H9 (cell line): ENCODE measurements at regions not wholly inside any gene's neighbourhood (a gene's known extent, or its start where the extent isn't known, plus 50 kb on each side); places are given as distances from the start of the nearest gene placed in this dataset.

Experiments used
- DNase-seq: peaks from one replicate; pipeline ENCODE4 v3.0.0-alpha.2; 2017
- H2AFZ ChIP-seq: one replicate; pipeline ENCODE4 v1.6.1; 2013; ENCODE audit warnings: mild to moderate bottlenecking, low read length, control low read depth, moderate library complexity
- H2AK5ac ChIP-seq: 2 replicates; pipeline ENCODE4 v1.6.1; 2013; ENCODE audit warnings: low read length, control low read depth, mixed read lengths; ENCODE audit not compliant: insufficient read length
- H2BK120ac ChIP-seq: one replicate; pipeline ENCODE4 v1.6.1; 2013; ENCODE audit warnings: low read depth, mild to moderate bottlenecking, low read length, control low read depth, inconsistent platforms; ENCODE audit not compliant: poor library complexity, severe bottlenecking
- H2BK12ac ChIP-seq: 2 replicates; pipeline ENCODE4 v1.6.1; 2013; ENCODE audit warnings: low read length, control low read depth, mixed read lengths, low read depth; ENCODE audit not compliant: insufficient read length
- H2BK15ac ChIP-seq: 2 replicates; pipeline ENCODE4 v1.6.1; 2013; ENCODE audit warnings: low read depth, low read length, control low read depth
- H2BK20ac ChIP-seq: one replicate; pipeline ENCODE4 v1.6.1; 2013; ENCODE audit warnings: low read depth, mild to moderate bottlenecking, low read length, control low read depth, inconsistent platforms; ENCODE audit not compliant: poor library complexity, severe bottlenecking
- H2BK5ac ChIP-seq: 2 replicates; pipeline ENCODE4 v1.6.1; 2013; ENCODE audit warnings: low read length, control low read depth, mixed read lengths; ENCODE audit not compliant: insufficient read length
- H3K14ac ChIP-seq: 2 replicates; pipeline ENCODE4 v1.6.1; 2013; ENCODE audit warnings: low read length, control low read depth; ENCODE audit not compliant: insufficient read depth
- H3K18ac ChIP-seq: 2 replicates; pipeline ENCODE4 v1.6.1; 2013; ENCODE audit warnings: low read depth, mild to moderate bottlenecking, mixed read lengths, low read length, control low read depth; ENCODE audit not compliant: insufficient read length
- H3K23ac ChIP-seq: 2 replicates; pipeline ENCODE4 v1.6.1; 2013; ENCODE audit warnings: low read length, control low read depth, mixed read lengths, low read depth; ENCODE audit not compliant: insufficient read length
- H3K23me2 ChIP-seq: 2 replicates; pipeline ENCODE4 v1.6.1; 2013; ENCODE audit warnings: low read depth, mild to moderate bottlenecking, mixed read lengths, low read length, control low read depth; ENCODE audit not compliant: insufficient read length, poor library complexity, severe bottlenecking
- H3K27ac ChIP-seq: 2 replicates; pipeline ENCODE4 v1.5.1; 2013; ENCODE audit warnings: low read length, control low read depth, mixed read lengths, low read depth; ENCODE audit not compliant: insufficient read length
- H3K27me3 ChIP-seq: 2 replicates; pipeline ENCODE4 v1.6.1; 2013; ENCODE audit warnings: low read length, control low read depth, inconsistent platforms; ENCODE audit not compliant: insufficient read depth
- H3K4ac ChIP-seq: 2 replicates; pipeline ENCODE4 v1.6.1; 2013; ENCODE audit warnings: low read depth, mild to moderate bottlenecking, control low read depth, inconsistent platforms, low read length, moderate library complexity
- H3K4me1 ChIP-seq: 2 replicates; pipeline ENCODE4 v1.6.1; 2013; ENCODE audit warnings: low read length, control low read depth, inconsistent platforms; ENCODE audit not compliant: insufficient read depth
- H3K4me2 ChIP-seq: 2 replicates; pipeline ENCODE4 v1.6.1; 2013; ENCODE audit warnings: low read length, control low read depth, mixed read lengths; ENCODE audit not compliant: insufficient read length, insufficient read depth
- H3K56ac ChIP-seq: 2 replicates; pipeline ENCODE4 v1.6.1; 2013; ENCODE audit warnings: low read depth, mild to moderate bottlenecking, mixed read lengths, low read length, control low read depth; ENCODE audit not compliant: insufficient read length
- H3K79me1 ChIP-seq: 2 replicates; pipeline ENCODE4 v1.6.1; 2013; ENCODE audit warnings: low read depth, mild to moderate bottlenecking, moderate library complexity, low read length, control low read depth, inconsistent platforms; ENCODE audit not compliant: insufficient read depth, poor library complexity, severe bottlenecking
- H3K79me2 ChIP-seq: 2 replicates; pipeline ENCODE4 v1.6.1; 2013; ENCODE audit warnings: low read length, control low read depth, inconsistent platforms; ENCODE audit not compliant: insufficient read depth
- H3K9ac ChIP-seq: 2 replicates; pipeline ENCODE4 v1.6.1; 2013; ENCODE audit warnings: low read length, control low read depth, mixed read lengths; ENCODE audit not compliant: insufficient read length; ENCODE audit errors: extremely low read depth
- H3K9me3 ChIP-seq: one replicate; pipeline ENCODE4 v1.6.1; 2013; ENCODE audit warnings: low read depth, low read length, inconsistent platforms; ENCODE audit not compliant: control insufficient read depth
- H3T11ph ChIP-seq: one replicate; pipeline ENCODE4 v1.6.1; 2013; ENCODE audit warnings: mild to moderate bottlenecking, low read length, control low read depth, inconsistent platforms
- H4K20me1 ChIP-seq: one replicate; pipeline ENCODE4 v1.6.1; 2013; ENCODE audit not compliant: control insufficient read depth, insufficient read length, insufficient read depth
- H4K5ac ChIP-seq: 2 replicates; pipeline ENCODE4 v1.6.1; 2013; ENCODE audit warnings: low read depth, mild to moderate bottlenecking, mixed read lengths, low read length, control low read depth; ENCODE audit not compliant: insufficient read length
- H4K8ac ChIP-seq: replicated peaks from 2 replicates; pipeline ENCODE4 v1.6.1; 2013; ENCODE audit warnings: low read length, control low read depth, mixed read lengths, low read depth; ENCODE audit not compliant: insufficient read length
- H4K91ac ChIP-seq: 2 replicates; pipeline ENCODE4 v1.6.1; 2013; ENCODE audit warnings: low read depth, mild to moderate bottlenecking, moderate library complexity, mixed read lengths, low read length, control low read depth; ENCODE audit not compliant: insufficient read length
- H3K27ac Mint-ChIP-seq, 3 experiments: 2 replicates in 2 of 3; 3 replicates in 1 of 3; pipeline ENCODE4 v1.8.0; 2020 to 2021; ENCODE audit warnings: mixed read lengths in 3 of 3, mild to moderate bottlenecking in 1 of 3, moderate library complexity in 1 of 3
- H3K27me3 Mint-ChIP-seq: 2 replicates; pipeline ENCODE4 v1.8.0; 2021; ENCODE audit warnings: low read depth, mild to moderate bottlenecking, moderate library complexity, mixed read lengths
- H3K36me3 Mint-ChIP-seq, 3 experiments: 2 replicates in 2 of 3; 3 replicates in 1 of 3; pipeline ENCODE4 v1.8.0; 2020 to 2021; ENCODE audit warnings: low read depth in 3 of 3, mixed read lengths in 3 of 3; ENCODE audit not compliant: insufficient read depth in 1 of 3
- H3K4me1 Mint-ChIP-seq, 2 experiments: 2 replicates each; pipeline ENCODE4 v1.8.0; 2020; ENCODE audit warnings: mixed read lengths in 2 of 2
- H3K4me3 Mint-ChIP-seq, 2 experiments: 2 replicates in 1 of 2; 3 replicates in 1 of 2; pipeline ENCODE4 v1.8.0; 2020 to 2021; ENCODE audit warnings: mild to moderate bottlenecking in 2 of 2, mixed read lengths in 2 of 2, moderate library complexity in 1 of 2
- H3K9me3 Mint-ChIP-seq, 2 experiments: 2 replicates in 1 of 2; 3 replicates in 1 of 2; pipeline ENCODE4 v1.8.0; 2020; ENCODE audit warnings: mild to moderate bottlenecking in 2 of 2, mixed read lengths in 2 of 2, moderate library complexity in 1 of 2
- CTCF ChIP-seq: fragments of 200-600 bp; sonication (generic); conservative IDR thresholded peaks from 3 replicates; pipeline ENCODE4 v1.8.0; 2021; ENCODE audit warnings: antibody characterized with exemption, mild to moderate bottlenecking
- WGBS: extraction: QIAGEN DNeasy Blood & Tissue Kit; methylation state at CpG from one replicate; pipeline ENCODE4 v1.1.7; 2013; ENCODE audit warnings: missing lambda C conversion rate, low lambda C conversion rate, mixed read lengths; ENCODE audit not compliant: insufficient read length; ENCODE audit errors: extremely low coverage; 5-methylcytosine and 5-hydroxymethylcytosine counted together

- Mint-ChIP-seq H3K4me1 (no peaks in the 10 kb centered on the region), H3K27ac (no peak overlapping the region), H3K4me3 (no peak overlapping the region), H3K27me3 (peaks cover 4% of the 10 kb centered on the region; the same call in 1 of the 2 replicates), H3K36me3 (no peaks in the 10 kb centered on the region; a peak in 1 of 7 replicates), H3K9me3 (peaks cover 3 to 7% of the 10 kb centered on the region in 2 experiments; a peak in 3 of 5 replicates)
- Histone ChIP-seq H2BK12ac (no peak overlapping the region), H3K14ac (no peak overlapping the region), H3K9me3 (no peaks in the 10 kb centered on the region), H3K4ac (no peak overlapping the region), H2BK20ac (no peak overlapping the region), H4K5ac (no peak overlapping the region), H3K18ac (no peak overlapping the region), H2BK5ac (no peak overlapping the region), H3K4me2 (no peak overlapping the region), H3K56ac (no peak overlapping the region), H4K8ac (no peak overlapping the region), H3K79me2 (no peaks in the 10 kb centered on the region), H3K4me1 (no peaks in the 10 kb centered on the region), H2AFZ (no peak overlapping the region), H3K23ac (no peak overlapping the region), H3K27me3 (no peaks in the 10 kb centered on the region), H2AK5ac (no peak overlapping the region), H3K9ac (no peak overlapping the region), H3K27ac (no peak overlapping the region), H2BK15ac (no peak overlapping the region), H2BK120ac (no peak overlapping the region), H3K79me1 (no peaks in the 10 kb centered on the region), H3T11ph (no peak overlapping the region), H4K20me1 (no peaks in the 10 kb centered on the region), H3K23me2 (no peaks in the 10 kb centered on the region), H4K91ac (no peak overlapping the region)
- DNase-seq: no peak
- no peak for TF ChIP-seq CTCF
- WGBS: no CpG with 5 or more reads among the region's 4 CpGs
Observed at GRCh38 chr10:125575843-125576242, 107.1 kb downstream of the TEX36 start.
